GM12874 (cell line): ENCODE measurements at regions not wholly inside any gene's neighbourhood (a gene's known extent, or its start where the extent isn't known, plus 50 kb on each side); places are given as distances from the start of the nearest gene placed in this dataset.

ENCODE experiments used
- CTCF ChIP-seq: IDR thresholded peaks from 2 replicates; pipeline ENCODE4 v1.5.1; 2011; ENCODE audit warnings: low read depth, mild to moderate bottlenecking, control low read depth, low read length, moderate library complexity; ENCODE audit not compliant: insufficient read depth

- no peak for TF ChIP-seq CTCF
Measured at GRCh38 chr6:93786474-93787330, 367.3 kb upstream of the EPHA7 start.

- no peak for TF ChIP-seq CTCF
Measured at GRCh38 chr6:93785694-93786030, 366.3 kb upstream of the EPHA7 start.

- TF ChIP-seq CTCF = no peak
Measured at GRCh38 chr6:93784794-93785693, 365.7 kb upstream of the EPHA7 start.

- TF ChIP-seq CTCF = no peak
Measured at GRCh38 chr6:93779086-93779841, 359.9 kb upstream of the EPHA7 start.

GRCh38 chr6:93759190-93759589 lies 339.8 kb upstream of the EPHA7 start:
- TF ChIP-seq CTCF = no peak

- TF ChIP-seq CTCF = no peak
Measured at GRCh38 chr6:93751969-93752368, 332.6 kb upstream of the EPHA7 start.

GRCh38 chr6:93749930-93750329 lies 330.6 kb upstream of the EPHA7 start:
- no peak for TF ChIP-seq CTCF
